Activated B cell treated with CpG ODN at 0.5 μM for 24 hours (primary cell): ENCODE measurements at regions not wholly inside any gene's neighbourhood (a gene's known extent, or its start where the extent isn't known, plus 50 kb on each side); places are given as distances from the start of the nearest gene placed in this dataset.
"Not testable (repeated sequence)": the region's sequence is repeated elsewhere in the genome, so short reads cannot be mapped to it uniquely, and the experiment has no call there.

ENCODE experiments used
- ATAC-seq: fragments of 200-7000 bp; cut with Tn5 transposase; one replicate; pipeline ENCODE4 v1.10.0; 2021; ENCODE audit warnings: low read depth, mild to moderate bottlenecking, moderate library complexity
- CTCF ChIA-PET: fragments of 350-600 bp; sonication (Branson Sonifier 250); formaldehyde crosslinking; loops from one replicate; lab custom pipeline; 2021; ENCODE audit warnings: antibody characterized with exemption; lab: Charles Lee
- POLR2A ChIA-PET: fragments of 350-600 bp; sonication (Branson Sonifier 250); formaldehyde crosslinking; loops from one replicate; lab custom pipeline; 2021; ENCODE audit warnings: antibody characterized with exemption; lab: Charles Lee
- DNase-seq: peaks from one replicate; pipeline ENCODE4 v3.0.0; 2022
- H3K27ac Mint-ChIP-seq: one replicate; pipeline ENCODE4 v1.8.0; 2020; ENCODE audit warnings: mixed read lengths
- H3K27me3 Mint-ChIP-seq: one replicate; pipeline ENCODE4 v1.8.0; 2021; ENCODE audit warnings: mixed read lengths
- H3K36me3 Mint-ChIP-seq: one replicate; pipeline ENCODE4 v1.8.0; 2021; ENCODE audit warnings: low read depth, mixed read lengths
- H3K4me1 Mint-ChIP-seq: one replicate; pipeline ENCODE4 v1.8.0; 2021; ENCODE audit warnings: mixed read lengths
- H3K4me3 Mint-ChIP-seq: one replicate; pipeline ENCODE4 v1.8.0; 2020; ENCODE audit warnings: mild to moderate bottlenecking, mixed read lengths
- H3K9me3 Mint-ChIP-seq: one replicate; pipeline ENCODE4 v1.8.0; 2020; ENCODE audit warnings: mixed read lengths
- intact Hi-C: fragments of 100-400 bp; cut with micrococcal nuclease; formaldehyde crosslinking; loops from one replicate; pipeline ENCODE4 v1.15.1; 2024
- TF ChIP-seq, protein P1 (sequence below): fragments of 200-600 bp; IDR thresholded peaks from one replicate; pipeline ENCODE4 v1.8.0; 2022; ENCODE audit warnings: antibody characterized with exemption, mild to moderate bottlenecking

DNA sequence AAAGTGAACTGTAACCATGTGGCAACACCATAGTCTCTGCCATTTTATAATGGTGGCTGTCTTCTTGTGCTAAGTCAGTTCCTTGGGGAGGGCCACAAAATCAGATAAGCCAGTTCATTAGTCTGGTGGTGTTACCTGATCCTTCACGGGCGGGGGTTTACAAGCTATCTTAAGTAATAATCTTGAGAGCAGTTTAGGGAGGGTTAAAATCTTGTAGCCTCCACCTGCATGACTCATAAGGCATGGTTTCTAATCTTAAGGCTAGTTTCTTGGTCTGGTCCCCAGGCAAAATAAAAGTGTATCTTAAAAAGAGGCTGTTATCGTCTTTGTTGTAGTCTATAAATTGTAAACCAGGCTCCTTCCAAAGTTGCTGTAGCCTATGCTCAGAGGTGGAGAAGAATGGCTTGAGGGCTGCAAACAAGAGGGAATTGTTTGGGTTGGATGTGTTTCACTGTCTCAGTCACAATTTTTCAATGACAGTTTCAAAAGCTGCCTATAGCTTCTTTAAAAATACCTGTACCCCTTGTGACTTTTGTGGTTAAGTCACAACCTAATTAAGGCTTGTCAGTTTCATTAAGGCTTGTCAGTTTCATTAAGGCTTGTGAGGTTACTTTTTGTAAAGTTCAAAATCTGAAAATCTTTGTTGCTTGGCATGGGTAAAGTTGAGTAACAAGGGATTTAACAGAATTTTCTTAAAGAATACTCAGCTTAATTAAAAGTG lies 135.7 kb downstream of the RPS4Y2 start:
- Mint-ChIP-seq H3K4me3 (peak overlapping the region; percentile 59), H3K9me3 (no peaks in the 10 kb centered on the region), H3K4me1 (peaks cover 46% of the 10 kb centered on the region), H3K27me3 (no peaks in the 10 kb centered on the region), H3K36me3 (no peaks in the 10 kb centered on the region), H3K27ac (peak overlapping the region; percentile 78)
- DNase-seq, result no peak
- intact Hi-C loops, result no loop called here
- peak; percentile 50 for ATAC-seq
- TF ChIP-seq, protein P1, sequence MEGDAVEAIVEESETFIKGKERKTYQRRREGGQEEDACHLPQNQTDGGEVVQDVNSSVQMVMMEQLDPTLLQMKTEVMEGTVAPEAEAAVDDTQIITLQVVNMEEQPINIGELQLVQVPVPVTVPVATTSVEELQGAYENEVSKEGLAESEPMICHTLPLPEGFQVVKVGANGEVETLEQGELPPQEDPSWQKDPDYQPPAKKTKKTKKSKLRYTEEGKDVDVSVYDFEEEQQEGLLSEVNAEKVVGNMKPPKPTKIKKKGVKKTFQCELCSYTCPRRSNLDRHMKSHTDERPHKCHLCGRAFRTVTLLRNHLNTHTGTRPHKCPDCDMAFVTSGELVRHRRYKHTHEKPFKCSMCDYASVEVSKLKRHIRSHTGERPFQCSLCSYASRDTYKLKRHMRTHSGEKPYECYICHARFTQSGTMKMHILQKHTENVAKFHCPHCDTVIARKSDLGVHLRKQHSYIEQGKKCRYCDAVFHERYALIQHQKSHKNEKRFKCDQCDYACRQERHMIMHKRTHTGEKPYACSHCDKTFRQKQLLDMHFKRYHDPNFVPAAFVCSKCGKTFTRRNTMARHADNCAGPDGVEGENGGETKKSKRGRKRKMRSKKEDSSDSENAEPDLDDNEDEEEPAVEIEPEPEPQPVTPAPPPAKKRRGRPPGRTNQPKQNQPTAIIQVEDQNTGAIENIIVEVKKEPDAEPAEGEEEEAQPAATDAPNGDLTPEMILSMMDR, result no peak
- ChIA-PET CTCF (no interaction called here), POLR2A (no interaction called here)

DNA sequence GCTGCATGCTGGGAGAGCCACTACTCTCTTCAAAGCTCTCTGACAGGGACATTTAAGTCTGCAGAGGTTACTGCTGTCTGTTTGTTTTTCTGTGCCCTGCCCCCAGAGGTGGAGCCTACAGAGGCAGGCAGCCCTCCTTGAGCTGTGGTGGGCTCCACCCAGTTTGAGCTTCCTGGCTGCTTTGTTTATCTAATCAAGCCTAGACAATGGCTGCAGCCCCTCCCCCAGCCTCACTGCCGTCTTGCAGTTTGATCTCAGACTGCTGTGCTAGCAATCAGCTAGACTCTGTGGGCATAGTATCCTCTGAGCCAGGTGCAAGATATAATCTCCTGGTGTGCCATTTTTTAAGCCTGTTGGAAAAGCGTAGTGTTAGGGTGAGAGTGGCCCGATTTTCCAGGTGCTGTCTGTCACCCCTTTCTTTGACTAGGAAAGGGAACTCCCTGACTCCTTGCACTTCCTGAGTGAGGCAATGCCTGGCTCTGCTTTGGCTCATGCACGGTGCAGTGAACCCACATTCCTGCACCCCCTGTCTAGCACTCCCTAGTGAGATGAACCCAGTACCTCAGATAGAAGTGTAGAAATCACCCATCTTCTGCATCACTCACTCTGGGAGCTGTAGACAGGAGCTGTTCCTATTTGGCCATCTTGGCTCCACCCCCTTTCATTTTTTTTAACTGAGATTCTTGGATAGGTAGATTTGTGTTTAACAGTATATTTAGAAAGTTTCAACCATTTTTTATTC lies 169.6 kb downstream of the RPS4Y2 start:
- peaks cover 24% of the 10 kb centered on the region for H3K36me3 Mint-ChIP-seq
- H3K27me3 Mint-ChIP-seq, DNase-seq, intact Hi-C loops, ATAC-seq, H3K27ac Mint-ChIP-seq, H3K4me3 Mint-ChIP-seq, CTCF ChIA-PET, POLR2A ChIA-PET: not testable (repeated sequence)
- peaks cover 10% of the 10 kb centered on the region for H3K9me3 Mint-ChIP-seq
- peaks cover 20% of the 10 kb centered on the region for H3K4me1 Mint-ChIP-seq

DNA sequence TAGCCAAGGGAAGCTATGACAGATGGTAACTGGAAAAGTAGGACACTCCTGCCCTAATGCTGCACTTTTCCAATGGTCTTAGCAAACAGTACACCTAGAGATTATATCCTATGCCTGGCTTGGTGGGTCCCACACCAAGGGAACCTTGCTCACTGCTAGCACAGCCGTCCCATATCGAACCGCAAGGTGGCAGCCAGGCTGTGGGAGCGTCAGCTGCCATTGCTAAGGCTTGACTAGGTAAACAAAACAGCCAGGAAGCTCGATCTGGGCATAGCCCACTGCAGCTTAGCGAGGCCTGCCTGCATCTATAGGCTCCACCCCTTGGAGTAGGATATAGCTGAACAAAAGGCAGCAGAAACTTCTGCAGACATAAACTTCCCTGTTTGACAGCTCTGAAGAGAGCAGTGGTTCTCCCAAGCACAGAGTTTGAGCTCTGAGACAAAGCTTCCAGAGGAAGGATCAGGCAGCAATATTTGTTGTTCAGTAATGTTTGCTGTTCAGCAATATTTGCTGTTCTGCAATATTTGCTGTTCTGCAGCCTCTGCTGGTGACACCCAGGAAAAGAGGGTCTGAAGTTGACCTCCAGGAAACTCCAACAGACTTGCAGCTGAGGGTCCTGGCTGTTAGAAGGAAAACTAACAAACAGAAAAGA lies 173.9 kb downstream of the RPS4Y2 start:
- ChIA-PET CTCF (no interaction called here), POLR2A (no interaction called here)
- H3K36me3 Mint-ChIP-seq, result peaks cover 9% of the 10 kb centered on the region
- no peak overlapping the region for H3K27ac Mint-ChIP-seq
- H3K27me3 Mint-ChIP-seq, result no peaks in the 10 kb centered on the region
- no peak overlapping the region for H3K4me3 Mint-ChIP-seq
- TF ChIP-seq, protein P1, result no peak
- ATAC-seq (no peak), DNase-seq (no peak)
- H3K9me3 Mint-ChIP-seq, result peaks cover 14% of the 10 kb centered on the region
- H3K4me1 Mint-ChIP-seq, result peaks cover 13% of the 10 kb centered on the region
- intact Hi-C loops, result loop anchor here (10.0 kb wide), 1 partner anchor 135 kb away; no protein-coding TSS in a partner anchor

DNA sequence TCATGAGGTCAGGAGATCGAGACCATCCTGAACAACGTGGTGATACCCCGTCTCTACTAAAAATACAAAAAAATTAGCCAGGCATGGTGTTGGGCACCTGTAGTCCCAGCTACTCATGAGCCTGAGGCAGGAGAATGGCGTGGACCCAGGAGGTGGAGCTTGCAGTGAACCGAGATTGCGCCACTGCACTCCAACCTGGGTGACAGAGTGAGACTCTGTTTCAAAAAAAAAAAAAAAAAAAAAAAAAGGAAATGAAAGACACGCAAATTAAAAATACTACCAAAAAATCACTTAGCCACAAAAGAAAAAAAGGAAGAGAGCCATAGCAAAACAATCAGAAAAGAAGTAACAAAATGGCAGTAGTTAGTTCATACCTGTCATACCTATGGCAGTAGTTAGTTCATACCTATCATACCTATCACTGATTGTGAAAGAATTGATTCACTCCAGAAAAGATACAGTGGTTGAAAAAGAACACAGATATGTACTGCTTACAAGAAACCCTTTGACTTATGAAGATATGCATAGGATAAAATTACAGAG lies 180.9 kb downstream of the RPS4Y2 start:
- POLR2A ChIA-PET, result interaction anchor here (0.7 kb wide), 1 partner anchor 1212 kb away, joined by 5 read pairs; no protein-coding TSS in a partner anchor
- Mint-ChIP-seq H3K9me3 (peaks cover 10% of the 10 kb centered on the region), H3K27ac (peak overlapping the region; percentile 61), H3K36me3 (peaks cover 15% of the 10 kb centered on the region), H3K4me1 (peaks cover 14% of the 10 kb centered on the region)
- peak; percentile 40 for ATAC-seq
- DNase-seq, H3K4me3 Mint-ChIP-seq, H3K27me3 Mint-ChIP-seq, CTCF ChIA-PET: not testable (repeated sequence)
- intact Hi-C loops, result loop anchor here (5.0 to 10.0 kb wide), 2 partner anchors 56 to 142 kb away; no protein-coding TSS in a partner anchor

DNA sequence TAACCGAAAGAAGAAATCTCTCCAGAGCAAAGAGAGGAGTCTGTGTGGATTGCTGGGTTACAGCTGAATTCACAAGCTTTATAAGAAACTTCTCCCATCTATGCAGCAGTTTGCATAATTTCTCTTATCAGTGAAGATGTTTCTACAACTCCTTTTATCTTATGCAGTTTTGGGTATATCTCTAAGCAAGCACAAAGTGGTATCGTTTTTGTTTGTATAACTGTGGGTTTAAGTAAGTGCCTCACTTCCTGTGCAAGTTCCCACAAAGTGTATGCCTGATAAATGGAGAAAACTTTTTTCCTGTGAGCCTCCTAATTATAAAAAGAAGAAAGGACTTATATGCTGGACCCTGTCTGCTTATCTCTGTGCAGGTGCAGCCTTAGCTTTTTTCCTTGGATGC lies 205.6 kb downstream of the RPS4Y2 start:
- no peak overlapping the region for H3K4me3 Mint-ChIP-seq
- POLR2A ChIA-PET, result no interaction called here

More for the DNA sequence above, 205.6 kb downstream of the RPS4Y2 start:
- H3K4me1 Mint-ChIP-seq, result peaks cover 12% of the 10 kb centered on the region
- TF ChIP-seq, protein P1, result no peak
- ATAC-seq, result no peak
- no peak for DNase-seq
- H3K27me3 Mint-ChIP-seq, result no peaks in the 10 kb centered on the region
- H3K36me3 Mint-ChIP-seq, result no peaks in the 10 kb centered on the region
- H3K9me3 Mint-ChIP-seq, result peaks cover 3% of the 10 kb centered on the region
- no peak overlapping the region for H3K27ac Mint-ChIP-seq
- CTCF ChIA-PET, result no interaction called here
- intact Hi-C loops, result no loop called here
